Upper lobe of left lung (tissue), 4 donors: ENCODE measurements at regions not wholly inside any gene's neighbourhood (a gene's known extent, or its start where the extent isn't known, plus 50 kb on each side); places are given as distances from the start of the nearest gene placed in this dataset.

Source experiments
- CTCF ChIP-seq, 6 experiments: fragments of 450-650 bp in 4 of 6; fragments of 200-600 bp in 2 of 6; sonication (generic) in 2 of 6; IDR thresholded peaks; one replicate each; pipeline ENCODE4 v1.5.1; 2016 to 2019; ENCODE audit warnings: antibody characterized with exemption in 6 of 6
- EP300 ChIP-seq, 4 donors: sonication (generic); formaldehyde crosslinking; IDR thresholded peaks; one replicate each; pipeline ENCODE4 v1.5.1; 2017; ENCODE audit warnings: antibody characterized with exemption in 4 of 4, control low read depth in 2 of 4
- POLR2A ChIP-seq, 4 donors: fragments of 450-650 bp; IDR thresholded peaks; one replicate each; pipeline ENCODE4 v1.5.1; 2016 to 2017; ENCODE audit warnings: antibody characterized with exemption in 4 of 4, mild to moderate bottlenecking in 2 of 4
- POLR2AphosphoS5 ChIP-seq, 2 donors: sonication (generic); formaldehyde crosslinking; IDR thresholded peaks; one replicate each; pipeline ENCODE4 v1.5.1; 2017; ENCODE audit warnings: antibody characterized with exemption in 2 of 2

- TF ChIP-seq EP300 (IDR thresholded peaks at IDR 0.05): no peak
- TF ChIP-seq CTCF (IDR thresholded peaks at IDR 0.05): no peak
- no peak for TF ChIP-seq POLR2A (IDR thresholded peaks at IDR 0.05)
- TF ChIP-seq POLR2AphosphoS5 (IDR thresholded peaks at IDR 0.05): no peak
Observed at GRCh38 chr14:87115234-87115633, 877.7 kb downstream of the GALC start.
